ENCODE measurements at regions not wholly inside any gene's neighbourhood (a gene's known extent, or its start where the extent isn't known, plus 50 kb on each side); places are given as distances from the start of the nearest gene placed in this dataset.

GRCh38 chr10:25701652-25702051, 232.4 kb upstream of the MYO3A start:
- Histone ChIP-seq H3K9ac (ENCODE audit: extremely low read depth, low read length, poor library complexity, severe bottlenecking) (no peak overlapping the region), H3K4me3 (ENCODE audit: low read length) (no peak overlapping the region), H3K27ac (ENCODE audit: low read depth, low read length) (no peak overlapping the region), H3K36me3 (ENCODE audit: control insufficient read depth, insufficient read depth, low read length) (no peaks in the 10 kb centered on the region), H3K4me1 (ENCODE audit: control insufficient read depth, insufficient read depth, low read length) (no peaks in the 10 kb centered on the region), H3K27me3 (ENCODE audit: control insufficient read depth, insufficient read depth, low read length, poor library complexity, severe bottlenecking) (no peaks in the 10 kb centered on the region), H3K9me3 (ENCODE audit: control insufficient read depth, low read length) (no peaks in the 10 kb centered on the region)
- Mint-ChIP-seq H3K27me3 (ENCODE audit: insufficient read depth) (no peaks in the 10 kb centered on the region), H3K27ac (no peak overlapping the region), H3K9me3 (no peaks in the 10 kb centered on the region), H3K36me3 (ENCODE audit: low read depth) (no peaks in the 10 kb centered on the region), H3K4me3 (no peak overlapping the region), H3K4me1 (peaks cover 6% of the 10 kb centered on the region)
- WGBS, 2 experiments (ENCODE audit: insufficient coverage in 1 of 2, insufficient read length in 1 of 2), result 40 to 84% methylated on average over 9 to 15 of the region's 15 CpGs
- TF ChIP-seq, protein P1, sequence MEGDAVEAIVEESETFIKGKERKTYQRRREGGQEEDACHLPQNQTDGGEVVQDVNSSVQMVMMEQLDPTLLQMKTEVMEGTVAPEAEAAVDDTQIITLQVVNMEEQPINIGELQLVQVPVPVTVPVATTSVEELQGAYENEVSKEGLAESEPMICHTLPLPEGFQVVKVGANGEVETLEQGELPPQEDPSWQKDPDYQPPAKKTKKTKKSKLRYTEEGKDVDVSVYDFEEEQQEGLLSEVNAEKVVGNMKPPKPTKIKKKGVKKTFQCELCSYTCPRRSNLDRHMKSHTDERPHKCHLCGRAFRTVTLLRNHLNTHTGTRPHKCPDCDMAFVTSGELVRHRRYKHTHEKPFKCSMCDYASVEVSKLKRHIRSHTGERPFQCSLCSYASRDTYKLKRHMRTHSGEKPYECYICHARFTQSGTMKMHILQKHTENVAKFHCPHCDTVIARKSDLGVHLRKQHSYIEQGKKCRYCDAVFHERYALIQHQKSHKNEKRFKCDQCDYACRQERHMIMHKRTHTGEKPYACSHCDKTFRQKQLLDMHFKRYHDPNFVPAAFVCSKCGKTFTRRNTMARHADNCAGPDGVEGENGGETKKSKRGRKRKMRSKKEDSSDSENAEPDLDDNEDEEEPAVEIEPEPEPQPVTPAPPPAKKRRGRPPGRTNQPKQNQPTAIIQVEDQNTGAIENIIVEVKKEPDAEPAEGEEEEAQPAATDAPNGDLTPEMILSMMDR (conservative IDR thresholded peaks at IDR 0.05), result no peak
- peak; percentile 69 for DNase-seq

DNA sequence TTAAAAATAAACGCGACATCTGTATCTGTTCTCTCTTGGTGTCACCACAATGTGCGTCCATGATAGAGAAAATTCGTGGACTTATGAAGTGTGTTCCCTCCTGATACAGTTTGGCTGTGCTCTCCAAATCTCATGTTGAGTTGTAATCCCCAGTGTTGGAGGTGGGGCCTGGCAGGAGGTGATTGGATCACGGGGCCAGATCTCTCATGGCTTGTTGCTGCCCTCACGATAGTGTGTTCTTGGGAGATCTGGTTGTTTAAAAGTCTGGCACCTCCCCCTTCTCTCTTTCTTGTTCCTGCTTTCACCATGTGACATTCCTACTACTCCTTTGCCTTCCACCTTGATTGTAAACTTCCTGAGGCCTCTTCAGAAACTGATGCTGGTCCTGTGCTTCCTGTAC, 229.4 kb upstream of the MYO3A start:
- Histone ChIP-seq H3K27ac (ENCODE audit: low read depth, low read length) (no peak overlapping the region), H3K27me3 (ENCODE audit: control insufficient read depth, insufficient read depth, low read length, poor library complexity, severe bottlenecking) (no peaks in the 10 kb centered on the region), H3K9ac (ENCODE audit: extremely low read depth, low read length, poor library complexity, severe bottlenecking) (no peak overlapping the region), H3K9me3 (ENCODE audit: control insufficient read depth, low read length) (no peaks in the 10 kb centered on the region), H3K4me1 (ENCODE audit: control insufficient read depth, insufficient read depth, low read length) (no peaks in the 10 kb centered on the region), H3K4me3 (ENCODE audit: low read length) (no peak overlapping the region), H3K36me3 (ENCODE audit: control insufficient read depth, insufficient read depth, low read length) (no peaks in the 10 kb centered on the region)
- TF ChIP-seq, protein P1 (conservative IDR thresholded peaks at IDR 0.05), result no peak
- peaks cover 6% of the 10 kb centered on the region for H3K4me1 Mint-ChIP-seq
- DNase-seq, result peak; percentile 54
- no peak overlapping the region for H3K4me3 Mint-ChIP-seq
- no peaks in the 10 kb centered on the region for H3K36me3 Mint-ChIP-seq (ENCODE audit: low read depth)
- no peak overlapping the region for H3K27ac Mint-ChIP-seq
- 77 to 90% methylated on average over 6 of the region's 6 CpGs for WGBS, 2 experiments (ENCODE audit: insufficient coverage in 1 of 2, insufficient read length in 1 of 2)
- no peaks in the 10 kb centered on the region for H3K9me3 Mint-ChIP-seq
- H3K27me3 Mint-ChIP-seq (ENCODE audit: insufficient read depth), result no peaks in the 10 kb centered on the region

- Histone ChIP-seq H3K9ac (ENCODE audit: extremely low read depth, low read length, poor library complexity, severe bottlenecking) (no peak overlapping the region), H3K9me3 (ENCODE audit: control insufficient read depth, low read length) (no peaks in the 10 kb centered on the region), H3K4me3 (ENCODE audit: low read length) (no peak overlapping the region), H3K27ac (ENCODE audit: low read depth, low read length) (no peak overlapping the region), H3K4me1 (ENCODE audit: control insufficient read depth, insufficient read depth, low read length) (no peaks in the 10 kb centered on the region), H3K36me3 (ENCODE audit: control insufficient read depth, insufficient read depth, low read length) (no peaks in the 10 kb centered on the region), H3K27me3 (ENCODE audit: control insufficient read depth, insufficient read depth, low read length, poor library complexity, severe bottlenecking) (no peaks in the 10 kb centered on the region)
- DNase-seq, result no peak
- peaks cover 6% of the 10 kb centered on the region for H3K4me1 Mint-ChIP-seq
- H3K36me3 Mint-ChIP-seq (ENCODE audit: low read depth), result no peaks in the 10 kb centered on the region
- TF ChIP-seq, protein P1 (conservative IDR thresholded peaks at IDR 0.05), result no peak
- H3K27me3 Mint-ChIP-seq (ENCODE audit: insufficient read depth), result no peaks in the 10 kb centered on the region
- no peak overlapping the region for H3K27ac Mint-ChIP-seq
- no peak overlapping the region for H3K4me3 Mint-ChIP-seq
- H3K9me3 Mint-ChIP-seq, result no peaks in the 10 kb centered on the region
- 95 to 97% methylated on average over 4 of the region's 4 CpGs for WGBS, 2 experiments (ENCODE audit: insufficient coverage in 1 of 2, insufficient read length in 1 of 2)
These were observed 226.5 kb upstream of the MYO3A start for GRCh38 chr10:25707572-25707971.

Measured in endodermal cell (in vitro differentiated cells).